ENCODE measurements at regions not wholly inside any gene's neighbourhood (a gene's known extent, or its start where the extent isn't known, plus 50 kb on each side); places are given as distances from the start of the nearest gene placed in this dataset.

DNA sequence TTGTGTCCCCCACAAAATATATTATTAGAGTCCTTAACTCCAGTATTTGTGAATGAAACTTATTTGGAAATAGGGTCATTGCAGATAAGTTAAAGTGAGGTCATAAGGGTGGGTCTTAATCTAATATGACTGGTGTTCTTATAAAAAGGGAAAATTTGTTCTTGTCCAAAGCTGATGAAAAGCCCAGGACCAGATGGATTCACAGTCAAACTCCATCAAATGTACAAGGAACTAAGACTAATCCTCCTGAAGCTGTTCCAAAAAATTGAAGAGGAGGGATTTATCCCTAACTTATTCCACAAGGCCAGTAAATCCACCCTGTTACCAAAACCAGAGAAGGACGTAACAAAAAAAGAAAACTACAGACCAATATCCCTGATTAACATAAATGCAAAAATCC is 56.4 kb upstream of the SLIT3 start:
- H3K27me3 ChIP-seq (replicated peaks in 1 of 4; ENCODE audit: control extremely low read depth in 1 of 4, control insufficient read depth in 3 of 4, insufficient read depth in 4 of 4, low read length in 3 of 4), result no peaks in the 10 kb centered on the region
- H3K4me2 ChIP-seq (replicated peaks; ENCODE audit: low read depth, low read length, poor library complexity, severe bottlenecking), result no peak overlapping the region
- ATAC-seq (ENCODE audit: low read depth) (no peak), DNase-seq (no peak)
- no peak overlapping the region for H3K27ac ChIP-seq (ENCODE audit: low read length in 2 of 2)
- H3K9me3 ChIP-seq (ENCODE audit: control extremely low read depth in 1 of 3, control insufficient read depth in 2 of 3, insufficient read depth in 1 of 3, low read length in 2 of 3), result no peaks in the 10 kb centered on the region
- no peaks in the 10 kb centered on the region for H3K36me3 ChIP-seq (replicated peaks in 1 of 2; ENCODE audit: control extremely low read depth in 1 of 2, control insufficient read depth in 1 of 2, extremely low read depth in 1 of 2, insufficient read depth in 2 of 2, low read length in 1 of 2)
- ChIA-PET POLR2A (no interaction called here), CTCF (no interaction called here)
- no CpG with 5 or more reads among the region's 1 CpG for WGBS (ENCODE audit: insufficient coverage)
- no peak overlapping the region for H3K4me3 Mint-ChIP-seq
- no peaks in the 10 kb centered on the region for H4K20me1 ChIP-seq (ENCODE audit: control insufficient read depth, insufficient read depth, low read length, poor library complexity, severe bottlenecking)
- H3K9me3 Mint-ChIP-seq (ENCODE audit: insufficient read depth), result no peaks in the 10 kb centered on the region
- H3K79me2 ChIP-seq (ENCODE audit: control insufficient read depth, insufficient read depth, low read length), result no peaks in the 10 kb centered on the region
- no peak overlapping the region for H2AFZ ChIP-seq (ENCODE audit: insufficient read depth, low read depth, low read length, poor library complexity, severe bottlenecking)
- H3K4me1 Mint-ChIP-seq, result no peaks in the 10 kb centered on the region
- TF ChIP-seq CTCF (IDR thresholded peaks at IDR 0.05) (no peak), EZH2 (IDR thresholded peaks at IDR 0.05; ENCODE audit: borderline replicate concordance, insufficient read depth, low read depth, low read length, poor library complexity, severe bottlenecking) (no peak)
- no peak overlapping the region for H3K27ac Mint-ChIP-seq
- no peak overlapping the region for H3K4me3 ChIP-seq (ENCODE audit: control extremely low read depth in 1 of 5, extremely low read depth in 1 of 5, insufficient read depth in 1 of 5, low read depth in 2 of 5, low read length in 4 of 5)
- intact Hi-C loops (cut with micrococcal nuclease), result no loop called here
- no peaks in the 10 kb centered on the region for H3K4me1 ChIP-seq (ENCODE audit: control insufficient read depth in 2 of 2, insufficient read depth in 2 of 2, low read length in 2 of 2)
- H3K27me3 Mint-ChIP-seq, result peaks cover 15% of the 10 kb centered on the region
- H3K9ac ChIP-seq (ENCODE audit: low read length), result no peak overlapping the region

DNA sequence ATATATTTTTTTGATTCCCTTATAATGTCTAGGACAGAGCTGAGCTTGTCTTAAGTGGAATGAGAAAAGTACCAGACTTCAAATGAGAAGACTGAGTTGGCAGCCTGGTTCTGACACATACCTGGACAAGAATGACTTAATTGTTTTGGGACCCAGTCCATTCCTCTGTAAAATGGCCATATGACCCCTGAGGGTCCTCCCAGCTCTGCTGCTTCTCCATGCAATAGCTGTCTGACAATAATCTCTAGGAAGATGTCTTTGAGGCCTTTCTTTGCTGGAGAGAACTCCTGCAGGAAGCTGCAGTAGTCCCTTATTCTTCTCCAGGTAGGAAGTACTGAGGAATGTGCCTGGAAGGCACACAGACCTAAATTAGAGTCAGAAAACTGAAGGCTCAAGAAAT is 55.9 kb upstream of the SLIT3 start:
- no peaks in the 10 kb centered on the region for H3K27me3 ChIP-seq (replicated peaks in 1 of 4; ENCODE audit: control extremely low read depth in 1 of 4, control insufficient read depth in 3 of 4, insufficient read depth in 4 of 4, low read length in 3 of 4)
- intact Hi-C loops (cut with micrococcal nuclease), result no loop called here
- no peak overlapping the region for H2AFZ ChIP-seq (ENCODE audit: insufficient read depth, low read depth, low read length, poor library complexity, severe bottlenecking)
- Mint-ChIP-seq H3K27me3 (peaks cover 15% of the 10 kb centered on the region), H3K27ac (no peak overlapping the region), H3K4me1 (no peaks in the 10 kb centered on the region), H3K9me3 (ENCODE audit: insufficient read depth) (no peaks in the 10 kb centered on the region), H3K4me3 (no peak overlapping the region)
- TF ChIP-seq EZH2 (IDR thresholded peaks at IDR 0.05; ENCODE audit: borderline replicate concordance, insufficient read depth, low read depth, low read length, poor library complexity, severe bottlenecking) (no peak), CTCF (IDR thresholded peaks at IDR 0.05) (no peak)
- no peaks in the 10 kb centered on the region for H3K79me2 ChIP-seq (ENCODE audit: control insufficient read depth, insufficient read depth, low read length)
- no peak overlapping the region for H3K27ac ChIP-seq (ENCODE audit: low read length in 2 of 2)
- H3K4me2 ChIP-seq (replicated peaks; ENCODE audit: low read depth, low read length, poor library complexity, severe bottlenecking), result no peak overlapping the region
- no peaks in the 10 kb centered on the region for H3K4me1 ChIP-seq (ENCODE audit: control insufficient read depth in 2 of 2, insufficient read depth in 2 of 2, low read length in 2 of 2)
- H3K9ac ChIP-seq (ENCODE audit: low read length), result no peak overlapping the region
- H3K36me3 ChIP-seq (replicated peaks in 1 of 2; ENCODE audit: control extremely low read depth in 1 of 2, control insufficient read depth in 1 of 2, extremely low read depth in 1 of 2, insufficient read depth in 2 of 2, low read length in 1 of 2), result no peaks in the 10 kb centered on the region
- H3K4me3 ChIP-seq (ENCODE audit: control extremely low read depth in 1 of 5, extremely low read depth in 1 of 5, insufficient read depth in 1 of 5, low read depth in 2 of 5, low read length in 4 of 5), result no peak overlapping the region
- ATAC-seq (ENCODE audit: low read depth) (no peak), DNase-seq (no peak)
- H4K20me1 ChIP-seq (ENCODE audit: control insufficient read depth, insufficient read depth, low read length, poor library complexity, severe bottlenecking), result no peaks in the 10 kb centered on the region
- no peaks in the 10 kb centered on the region for H3K9me3 ChIP-seq (ENCODE audit: control extremely low read depth in 1 of 3, control insufficient read depth in 2 of 3, insufficient read depth in 1 of 3, low read length in 2 of 3)
- POLR2A ChIA-PET, result no interaction called here
- CTCF ChIA-PET, result no interaction called here

Measured in B cell (primary cell).